Endothelial cell of umbilical vein (primary cell): ENCODE measurements at regions not wholly inside any gene's neighbourhood (a gene's known extent, or its start where the extent isn't known, plus 50 kb on each side); places are given as distances from the start of the nearest gene placed in this dataset.

Experiments
- BruUV-seq: library from RNA; stranded (reverse); fragments of 400-500 nt; replicated peaks from 2 replicates; lab custom pipeline; 2021; lab: Mats Ljungman, UMichigan
- CTCF ChIA-PET: fragments of 300-600, 350-600 bp; sonication (Branson Sonifier 250); formaldehyde crosslinking; loops from one replicate; lab custom pipeline; 2021; ENCODE audit warnings: antibody characterized with exemption, inconsistent platforms; lab: Charles Lee
- POLR2A ChIA-PET: fragments of 300-600, 350-600 bp; sonication (Branson Sonifier 250); formaldehyde crosslinking; loops from one replicate; lab custom pipeline; 2021; ENCODE audit warnings: antibody characterized with exemption, inconsistent platforms; lab: Charles Lee
- DNase-seq: peaks from one replicate; pipeline ENCODE4 v3.0.0-alpha.2; 2011; ENCODE audit warnings: low read depth, low spot score
- FAIRE-seq: peaks from 2 replicates; lab custom pipeline; 2011; peaks lifted over from hg19 to GRCh38; lab: Jason Lieb, UNC
- H2AFZ ChIP-seq: 2 replicates; pipeline ENCODE4 v1.6.0; 2012; ENCODE audit warnings: low read depth, low read length, control low read depth, inconsistent platforms
- H3K27ac ChIP-seq: 2 replicates; pipeline ENCODE4 v1.5.1; 2011; ENCODE audit warnings: low read depth, mild to moderate bottlenecking, control low read depth, low read length, moderate library complexity; ENCODE audit not compliant: insufficient read depth
- H3K27me3 ChIP-seq, 2 experiments: 2 replicates each; pipeline versions ENCODE4 v1.6.0 to v1.6.1; 2011; ENCODE audit warnings: low read length in 2 of 2, mixed read lengths in 1 of 2; ENCODE audit not compliant: control insufficient read depth in 2 of 2, insufficient read depth in 2 of 2
- H3K36me3 ChIP-seq, 2 experiments: 2 replicates in 1 of 2; 3 replicates in 1 of 2; pipeline ENCODE4 v1.5.1; 2011; ENCODE audit warnings: low read length in 2 of 2, mild to moderate bottlenecking in 1 of 2, moderate library complexity in 1 of 2; ENCODE audit not compliant: control insufficient read depth in 2 of 2, insufficient read depth in 2 of 2; ENCODE audit errors: extremely low read depth in 1 of 2
- H3K4me1 ChIP-seq: 3 replicates; pipeline ENCODE4 v1.5.1; 2011; ENCODE audit warnings: mild to moderate bottlenecking, low read length; ENCODE audit not compliant: control insufficient read depth, insufficient read depth; ENCODE audit errors: extremely low read depth
- H3K4me2 ChIP-seq: 2 replicates; pipeline ENCODE4 v1.6.1; 2011; ENCODE audit warnings: low read length, control low read depth, mixed read lengths; ENCODE audit not compliant: insufficient read depth
- H3K4me3 ChIP-seq, 3 experiments: fragments of 200-600 bp in 1 of 3; sonication (generic), shearing (Covaris generic) in 1 of 3; replicated peaks in 1 of 3; 2 replicates each; pipeline ENCODE4 v1.5.1; 2011 to 2016; ENCODE audit warnings: control low read depth in 3 of 3, low read length in 3 of 3, mild to moderate bottlenecking in 2 of 3, inconsistent platforms in 1 of 3, low read depth in 1 of 3, moderate library complexity in 1 of 3; ENCODE audit not compliant: insufficient read depth in 1 of 3
- H3K79me2 ChIP-seq: 2 replicates; pipeline ENCODE4 v1.6.0; 2012; ENCODE audit warnings: low read length, inconsistent platforms; ENCODE audit not compliant: control insufficient read depth, insufficient read depth
- H3K9ac ChIP-seq: replicated peaks from 2 replicates; pipeline ENCODE3; 2011; ENCODE audit warnings: low read length, control low read depth; ENCODE audit not compliant: insufficient read depth; ENCODE audit errors: extremely low read depth
- H3K9me1 ChIP-seq: replicated peaks from 3 replicates; pipeline ENCODE4 v1.6.0; 2011; ENCODE audit warnings: mild to moderate bottlenecking, low read length; ENCODE audit not compliant: control insufficient read depth, insufficient read depth; ENCODE audit errors: extremely low read depth
- H3K9me3 ChIP-seq: replicated peaks from 2 replicates; pipeline ENCODE4 v1.5.1; 2012; ENCODE audit warnings: low read length, inconsistent platforms; ENCODE audit not compliant: control insufficient read depth, insufficient read depth
- H4K20me1 ChIP-seq: replicated peaks from 2 replicates; pipeline ENCODE3; 2011; ENCODE audit warnings: mild to moderate bottlenecking, low read length; ENCODE audit not compliant: control insufficient read depth, insufficient read depth; ENCODE audit errors: extremely low read depth
- EZH2 ChIP-seq: IDR thresholded peaks from 2 replicates; pipeline ENCODE4 v1.6.1; 2012; ENCODE audit warnings: borderline replicate concordance, low read depth, mild to moderate bottlenecking, moderate library complexity, low read length, inconsistent platforms; ENCODE audit not compliant: severe bottlenecking
- FOS ChIP-seq: IDR thresholded peaks from 2 replicates; pipeline ENCODE4 v1.6.1; 2011; ENCODE audit warnings: mild to moderate bottlenecking, low read length, moderate library complexity, borderline replicate concordance; ENCODE audit not compliant: insufficient read depth
- GATA2 ChIP-seq: IDR thresholded peaks from 2 replicates; pipeline ENCODE4 v1.7.0; 2011; ENCODE audit warnings: low read depth, mild to moderate bottlenecking, moderate library complexity, mixed read lengths, low read length; ENCODE audit not compliant: insufficient read length, insufficient read depth
- JUN ChIP-seq: IDR thresholded peaks from 2 replicates; pipeline ENCODE4 v1.6.1; 2011; ENCODE audit warnings: borderline replicate concordance, low read depth; ENCODE audit not compliant: insufficient read length, insufficient read depth
- MYC ChIP-seq: IDR thresholded peaks from one replicate; pipeline ENCODE4 v1.6.1; 2011; ENCODE audit warnings: mild to moderate bottlenecking, low read depth, low read length
- POLR2A ChIP-seq: IDR thresholded peaks from 2 replicates; pipeline ENCODE4 v1.6.1; 2012; ENCODE audit warnings: low read depth, mild to moderate bottlenecking, control low read depth, low read length
- POLR2AphosphoS5 ChIP-seq: IDR thresholded peaks from 2 replicates; pipeline ENCODE4 v1.6.1; 2012; ENCODE audit warnings: low read depth, mild to moderate bottlenecking, control low read depth, low read length, moderate library complexity; ENCODE audit not compliant: insufficient read depth
- dilution Hi-C: fragments of 300-500 bp; cut with MboI; formaldehyde crosslinking; loops from one replicate; pipeline ENCODE4 v1.15.0; 2019; ENCODE audit warnings: low sequenced_read_pairs; ENCODE audit not compliant: extremely low pct_ligation_motif_present
- intact Hi-C: fragments of 100-400 bp; cut with micrococcal nuclease; formaldehyde crosslinking; loops from one replicate; pipeline ENCODE4 v1.10.0; 2022
- TF ChIP-seq, protein P1 (sequence below): IDR thresholded peaks from 2 replicates; pipeline ENCODE4 v1.6.1; 2011; ENCODE audit not compliant: insufficient read depth, insufficient read length
- TF ChIP-seq, protein P2 (sequence below), 2 donors: IDR thresholded peaks; 1 replicate in 1 of 2; 2 replicates in 1 of 2; pipeline ENCODE4 v1.5.1; 2011; ENCODE audit warnings: low read length in 2 of 2, mild to moderate bottlenecking in 2 of 2, moderate library complexity in 2 of 2, control low read depth in 1 of 2, inconsistent platforms in 1 of 2, low read depth in 1 of 2; ENCODE audit not compliant: insufficient read depth in 1 of 2; ENCODE audit errors: extremely low read depth in 1 of 2

DNA sequence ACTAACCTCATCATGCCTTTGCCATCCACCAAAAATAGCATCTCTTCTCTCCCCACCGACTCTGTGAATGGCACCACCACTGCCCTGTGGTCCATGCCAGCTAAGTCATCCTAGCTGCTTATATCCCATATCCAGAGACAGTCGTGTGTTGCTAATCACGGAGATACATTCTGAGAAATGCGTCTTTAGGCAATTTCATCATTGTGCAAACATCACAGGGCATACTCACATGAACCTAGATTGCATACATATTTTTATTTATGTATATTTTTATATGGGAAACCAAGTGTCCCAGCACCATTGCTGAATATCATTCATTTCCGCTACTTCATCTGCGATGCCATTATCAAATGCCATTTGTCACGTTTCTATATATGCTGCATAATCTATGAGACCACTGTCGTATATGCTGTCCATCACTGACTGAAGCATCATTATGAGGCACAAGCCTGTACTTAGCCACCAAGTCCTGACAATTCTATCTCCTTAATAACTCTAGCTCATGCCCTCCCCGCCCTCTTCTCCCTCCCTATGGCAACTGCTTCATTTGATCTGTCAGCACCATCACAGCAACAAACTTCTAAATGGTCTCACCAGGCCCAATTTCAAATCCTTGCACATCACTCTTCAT is 104.2 kb downstream of the HSPH1 start:
- DNase-seq, result no peak
- no peak overlapping the region for H3K27ac ChIP-seq
- TF ChIP-seq POLR2AphosphoS5 (no peak), FOS (no peak), JUN (no peak), EZH2 (no peak), GATA2 (no peak), POLR2A (no peak), MYC (no peak)
- TF ChIP-seq, protein P1, sequence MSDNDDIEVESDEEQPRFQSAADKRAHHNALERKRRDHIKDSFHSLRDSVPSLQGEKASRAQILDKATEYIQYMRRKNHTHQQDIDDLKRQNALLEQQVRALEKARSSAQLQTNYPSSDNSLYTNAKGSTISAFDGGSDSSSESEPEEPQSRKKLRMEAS, result no peak
- TF ChIP-seq, protein P2, sequence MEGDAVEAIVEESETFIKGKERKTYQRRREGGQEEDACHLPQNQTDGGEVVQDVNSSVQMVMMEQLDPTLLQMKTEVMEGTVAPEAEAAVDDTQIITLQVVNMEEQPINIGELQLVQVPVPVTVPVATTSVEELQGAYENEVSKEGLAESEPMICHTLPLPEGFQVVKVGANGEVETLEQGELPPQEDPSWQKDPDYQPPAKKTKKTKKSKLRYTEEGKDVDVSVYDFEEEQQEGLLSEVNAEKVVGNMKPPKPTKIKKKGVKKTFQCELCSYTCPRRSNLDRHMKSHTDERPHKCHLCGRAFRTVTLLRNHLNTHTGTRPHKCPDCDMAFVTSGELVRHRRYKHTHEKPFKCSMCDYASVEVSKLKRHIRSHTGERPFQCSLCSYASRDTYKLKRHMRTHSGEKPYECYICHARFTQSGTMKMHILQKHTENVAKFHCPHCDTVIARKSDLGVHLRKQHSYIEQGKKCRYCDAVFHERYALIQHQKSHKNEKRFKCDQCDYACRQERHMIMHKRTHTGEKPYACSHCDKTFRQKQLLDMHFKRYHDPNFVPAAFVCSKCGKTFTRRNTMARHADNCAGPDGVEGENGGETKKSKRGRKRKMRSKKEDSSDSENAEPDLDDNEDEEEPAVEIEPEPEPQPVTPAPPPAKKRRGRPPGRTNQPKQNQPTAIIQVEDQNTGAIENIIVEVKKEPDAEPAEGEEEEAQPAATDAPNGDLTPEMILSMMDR (IDR thresholded peaks at IDR 0.05; ENCODE audit: extremely low read depth in 1 of 2, insufficient read depth in 1 of 2, low read depth in 1 of 2, low read length in 2 of 2), result no peak
- BruUV-seq, result no TSS peak
- ChIA-PET POLR2A (no interaction called here), CTCF (interaction anchor here (0.8 to 1.7 kb wide), 3 partner anchors 13 to 367 kb away, joined by 3 to 9 read pairs (median 3); no protein-coding TSS in a partner anchor)
- H3K4me2 ChIP-seq, result no peak overlapping the region
- dilution Hi-C loops (no loop called here), intact Hi-C loops (no loop called here)
- H3K27me3 ChIP-seq, result no peaks in the 10 kb centered on the region
- no peak for FAIRE-seq
- no peaks in the 10 kb centered on the region for H3K9me3 ChIP-seq
- no peak overlapping the region for H3K4me3 ChIP-seq
- no peaks in the 10 kb centered on the region for H3K9me1 ChIP-seq
- no peaks in the 10 kb centered on the region for H3K36me3 ChIP-seq
- H4K20me1 ChIP-seq, result no peaks in the 10 kb centered on the region
- H3K79me2 ChIP-seq, result no peaks in the 10 kb centered on the region
- H3K9ac ChIP-seq, result no peak overlapping the region
- H2AFZ ChIP-seq, result no peak overlapping the region
- no peaks in the 10 kb centered on the region for H3K4me1 ChIP-seq
